Stimulated activated CD4-positive, alpha-beta T cell treated with anti-CD3 and anti-CD28 coated beads, Interleukin-1b, Interleukin-23, amount 100 ng/mL, for 4 hours (primary cell): ENCODE measurements at regions not wholly inside any gene's neighbourhood (a gene's known extent, or its start where the extent isn't known, plus 50 kb on each side); places are given as distances from the start of the nearest gene placed in this dataset.

Experiments
- DNase-seq, 2 donors: peaks; one replicate each; pipeline ENCODE4 v3.0.0-alpha.2; 2020; ENCODE audit warnings: low read depth in 2 of 2

DNA sequence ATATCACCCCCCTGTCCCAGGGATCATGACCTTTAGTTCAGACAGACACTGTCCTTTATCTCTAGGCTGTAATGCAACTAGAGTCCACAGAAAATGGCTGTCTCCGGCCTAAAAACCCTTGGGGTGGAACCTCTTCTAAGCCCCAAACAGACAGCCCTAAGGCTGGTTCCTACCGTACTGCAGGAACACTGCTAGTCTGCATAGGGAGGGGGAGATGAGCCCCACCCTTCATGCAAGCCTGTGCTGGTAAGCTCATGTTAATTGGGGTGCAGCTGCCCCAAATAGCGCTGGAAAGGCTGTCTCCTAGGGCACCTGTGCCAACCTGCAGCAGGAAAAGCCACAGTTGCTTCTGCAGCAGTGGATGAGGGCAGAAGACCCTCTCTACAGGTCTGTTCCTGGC lies 252.1 kb upstream of the MDFIC2 start:
- DNase-seq = no peak

DNA sequence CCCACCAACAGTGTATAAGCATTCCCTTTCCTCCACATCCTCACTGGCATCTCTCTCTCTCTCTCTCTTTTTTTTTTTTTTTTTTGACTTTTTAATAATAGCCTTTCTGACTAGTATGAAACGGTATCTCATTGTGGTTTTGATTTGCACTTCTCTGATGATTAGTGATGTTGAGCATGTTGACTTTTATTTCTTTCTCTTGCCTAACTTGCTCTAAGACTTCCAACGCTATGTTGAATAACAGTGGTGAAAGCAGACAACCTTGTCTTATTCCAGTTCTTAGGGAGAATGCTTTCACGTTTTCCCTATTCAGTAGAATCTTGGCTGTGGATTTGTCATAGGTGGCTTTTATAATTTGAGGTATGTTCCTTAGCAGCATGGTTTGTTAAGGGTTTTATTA lies 249.4 kb upstream of the MDFIC2 start:
- no peak for DNase-seq

DNA sequence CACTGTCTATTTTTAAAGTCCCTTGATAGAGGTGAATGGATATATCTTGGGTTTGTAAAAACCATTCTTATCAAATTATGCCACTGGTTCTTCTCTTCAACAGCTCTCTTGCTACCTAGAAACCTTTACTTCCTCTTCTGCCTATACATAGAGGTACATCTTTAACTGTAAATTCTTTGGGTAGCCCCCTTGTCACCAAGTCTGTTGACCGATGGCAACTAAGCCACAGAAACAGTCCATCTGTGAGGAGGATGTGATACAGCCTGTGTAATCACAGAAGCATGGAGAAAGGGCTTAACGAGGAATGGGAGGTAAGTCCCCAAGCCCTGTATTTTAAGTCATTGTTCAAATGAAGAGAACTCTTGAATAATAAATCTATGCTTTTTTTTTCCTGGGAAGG lies 246.5 kb upstream of the MDFIC2 start:
- no peak for DNase-seq

DNA sequence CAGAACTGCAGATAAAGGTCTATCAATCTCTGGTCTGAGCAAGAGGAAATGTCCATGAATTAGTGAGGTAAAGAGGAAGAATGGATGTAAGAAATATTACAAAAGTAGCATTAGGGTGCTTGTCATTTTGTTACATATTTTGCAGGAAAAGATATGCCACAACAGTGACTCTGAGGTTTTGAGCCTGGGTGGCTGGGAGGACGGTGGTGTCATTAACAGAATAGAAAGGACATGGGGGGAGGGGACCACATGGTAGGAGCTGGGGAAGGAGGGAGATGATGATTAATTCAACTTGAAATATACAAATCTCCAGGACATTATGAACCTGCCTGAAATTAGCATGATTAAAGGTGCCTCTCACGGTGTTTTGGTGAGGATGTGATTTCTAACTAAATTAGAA lies 245.5 kb upstream of the MDFIC2 start:
- no peak for DNase-seq

DNA sequence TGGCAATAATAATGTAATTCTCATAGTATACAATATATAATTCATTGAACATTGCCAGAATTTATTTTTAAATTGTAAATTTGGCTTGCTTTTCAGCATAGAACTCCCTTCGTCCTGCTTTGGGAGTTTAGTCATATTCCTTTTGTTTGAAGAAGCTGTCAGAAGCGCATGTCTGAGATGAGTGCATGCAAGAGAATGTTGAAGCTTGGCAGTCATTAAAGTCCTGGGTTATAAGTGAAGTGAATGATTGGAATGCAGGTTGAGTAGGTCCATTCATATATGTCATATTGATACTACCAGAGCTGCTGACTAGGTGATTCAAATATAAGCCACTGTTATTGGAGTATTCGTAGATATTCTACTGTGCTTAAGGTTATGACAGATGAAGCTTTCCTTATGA lies 243.6 kb upstream of the MDFIC2 start:
- no peak for DNase-seq

DNA sequence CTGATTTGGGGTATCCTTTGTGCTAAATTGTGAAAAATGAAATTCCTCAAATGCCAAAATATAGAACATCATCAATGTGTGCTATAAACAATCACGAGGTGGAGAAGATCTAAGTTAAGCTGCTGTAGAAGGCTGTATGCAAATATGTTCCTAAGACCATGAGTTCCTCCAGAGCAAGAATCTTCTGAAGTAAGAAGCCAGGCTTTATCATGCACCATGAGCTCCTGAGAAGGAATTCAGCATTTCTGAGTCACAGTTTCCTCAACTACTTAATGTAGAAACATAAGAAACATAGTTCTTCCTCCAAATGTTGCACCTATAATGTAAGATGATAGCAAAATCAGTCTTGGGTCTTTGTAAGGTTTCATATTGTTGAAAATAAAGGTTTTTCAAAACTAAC lies 241.7 kb upstream of the MDFIC2 start:
- no peak for DNase-seq

DNA sequence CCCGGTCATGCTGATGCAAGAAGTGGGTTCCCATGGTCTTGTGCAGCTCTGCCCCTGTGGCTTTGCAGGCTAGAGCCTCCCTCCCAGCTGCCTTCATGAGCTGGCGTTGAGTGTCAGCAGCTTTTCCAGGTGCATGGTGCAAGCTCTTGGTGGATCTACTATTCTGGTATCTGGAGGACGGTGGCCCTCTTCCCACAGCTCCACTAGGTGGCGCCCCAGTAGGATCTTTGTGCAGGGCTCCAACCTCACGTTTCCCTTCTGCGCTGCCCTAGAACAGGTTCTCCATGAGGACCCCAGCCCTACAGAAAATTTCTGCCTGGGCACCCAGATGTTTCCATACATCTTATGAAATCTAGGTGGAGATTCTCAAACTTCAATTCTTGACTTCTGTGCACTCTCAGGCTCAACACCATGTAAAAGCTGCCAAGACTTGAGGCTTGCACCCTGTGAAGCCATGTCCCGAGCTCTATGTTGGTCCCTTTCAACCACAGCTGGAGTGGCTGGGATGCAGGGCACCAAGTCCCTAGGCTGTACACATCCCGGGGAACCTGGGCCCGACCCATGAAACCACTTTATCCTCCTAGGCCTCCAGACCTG lies 238.4 kb upstream of the MDFIC2 start:
- DNase-seq = peak; percentile 65 to 77

DNA sequence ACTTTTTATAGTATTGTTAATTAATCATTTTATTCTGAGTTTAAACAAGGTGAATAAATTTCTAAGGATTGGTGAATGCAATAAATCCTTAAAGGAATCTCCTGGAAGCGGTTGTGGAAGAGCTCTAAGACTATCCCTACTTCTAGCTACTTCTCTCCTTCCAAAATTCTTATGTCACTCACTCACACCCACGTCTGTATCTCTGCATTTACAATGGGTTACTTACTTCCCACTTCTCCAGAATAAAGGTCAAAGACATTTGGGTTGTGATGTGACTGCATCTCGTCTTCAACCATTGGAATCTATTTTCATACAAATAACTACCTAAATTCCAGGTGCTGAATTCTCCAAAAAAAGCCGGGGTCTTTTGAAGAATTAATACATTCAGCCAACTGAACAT lies 234.2 kb upstream of the MDFIC2 start:
- DNase-seq = no peak

DNA sequence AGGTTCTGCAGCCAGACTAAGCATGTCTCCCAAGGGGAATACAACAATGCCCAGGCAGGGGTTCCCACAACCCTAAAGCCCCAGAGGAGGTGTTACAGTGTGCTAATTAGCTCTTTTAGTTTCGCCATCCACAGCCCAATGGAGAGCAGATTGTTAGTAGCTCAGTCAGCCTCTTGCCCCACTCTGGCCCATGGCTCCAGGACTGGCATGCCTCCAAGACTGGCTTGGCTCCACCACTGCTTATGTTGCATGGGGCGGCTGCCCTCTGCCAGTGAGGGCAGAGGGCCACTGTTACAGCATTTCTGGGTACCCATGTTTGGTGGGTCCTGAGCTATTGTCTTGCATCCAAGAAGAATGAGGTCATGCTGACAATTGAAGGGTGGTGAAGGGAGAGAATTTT lies 231.1 kb upstream of the MDFIC2 start:
- DNase-seq = no peak

DNA sequence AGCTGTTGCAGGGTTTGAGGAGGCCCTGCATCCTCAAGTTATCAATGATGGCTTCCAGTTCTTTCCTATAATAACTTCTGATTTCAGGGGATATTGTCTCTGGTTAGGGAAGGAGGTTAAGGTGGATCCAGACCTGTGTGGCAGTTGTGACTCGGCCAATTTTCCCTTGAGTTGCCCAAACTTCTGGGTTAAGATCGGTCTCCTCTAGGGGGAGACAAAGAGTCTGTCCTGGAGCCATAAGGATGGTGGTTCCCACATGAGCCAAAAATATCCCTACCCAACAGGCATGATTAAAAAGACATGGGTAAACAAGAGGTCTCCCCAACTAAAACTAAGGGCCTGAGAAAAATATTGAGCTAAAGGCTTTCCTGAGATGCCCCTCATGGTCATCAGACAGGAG lies 227.5 kb upstream of the MDFIC2 start:
- no peak for DNase-seq

DNA sequence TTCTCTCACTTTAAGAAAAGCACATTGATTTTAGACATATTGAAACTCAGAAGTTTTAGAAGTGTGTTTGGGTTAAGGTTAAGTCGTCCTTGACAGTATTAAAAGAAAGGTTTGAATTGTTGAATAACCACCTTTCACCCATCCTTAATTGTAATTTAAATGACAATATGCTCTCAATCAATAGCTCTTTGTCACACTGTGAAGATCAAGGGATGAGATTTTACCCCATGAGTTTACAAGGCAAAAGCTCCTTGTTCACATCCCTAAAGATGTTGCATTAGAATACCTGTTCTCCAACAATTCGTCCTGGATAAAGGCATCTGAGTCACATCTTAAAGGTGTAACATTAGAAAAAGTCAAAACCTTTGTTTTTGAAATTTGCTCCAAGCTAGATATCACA lies 220.4 kb upstream of the MDFIC2 start:
- no peak for DNase-seq

DNA sequence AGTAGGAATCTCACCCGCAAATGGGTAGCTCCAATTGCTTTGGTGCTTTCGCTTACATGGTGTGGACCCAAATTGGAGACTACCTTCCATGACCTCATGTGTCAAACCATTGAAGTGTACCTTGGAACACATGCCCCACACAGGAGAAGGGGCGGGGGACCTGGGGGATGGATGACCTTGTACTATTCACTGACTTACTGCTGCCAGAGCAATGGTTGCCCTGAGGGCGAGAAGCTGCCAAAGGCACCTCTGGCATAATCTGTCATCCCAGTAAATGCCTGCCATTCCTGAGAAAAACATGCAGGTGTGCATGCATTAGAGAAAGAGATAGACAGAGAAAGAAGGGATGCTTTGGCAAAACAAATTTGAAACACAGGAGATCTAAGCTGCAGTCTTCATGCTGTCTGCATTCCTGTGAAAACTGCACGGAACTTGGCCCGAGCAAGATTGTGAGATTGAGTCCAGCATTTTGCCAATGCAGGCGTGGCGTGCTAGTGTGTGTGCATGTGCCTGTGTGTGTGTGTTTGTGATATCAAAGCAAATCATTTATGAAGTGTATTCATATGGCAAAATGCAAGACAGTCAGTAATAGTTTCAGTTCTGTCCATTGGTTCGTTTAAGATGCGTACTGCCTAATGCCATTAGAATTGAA lies 219.5 kb upstream of the MDFIC2 start:
- DNase-seq = no peak

DNA sequence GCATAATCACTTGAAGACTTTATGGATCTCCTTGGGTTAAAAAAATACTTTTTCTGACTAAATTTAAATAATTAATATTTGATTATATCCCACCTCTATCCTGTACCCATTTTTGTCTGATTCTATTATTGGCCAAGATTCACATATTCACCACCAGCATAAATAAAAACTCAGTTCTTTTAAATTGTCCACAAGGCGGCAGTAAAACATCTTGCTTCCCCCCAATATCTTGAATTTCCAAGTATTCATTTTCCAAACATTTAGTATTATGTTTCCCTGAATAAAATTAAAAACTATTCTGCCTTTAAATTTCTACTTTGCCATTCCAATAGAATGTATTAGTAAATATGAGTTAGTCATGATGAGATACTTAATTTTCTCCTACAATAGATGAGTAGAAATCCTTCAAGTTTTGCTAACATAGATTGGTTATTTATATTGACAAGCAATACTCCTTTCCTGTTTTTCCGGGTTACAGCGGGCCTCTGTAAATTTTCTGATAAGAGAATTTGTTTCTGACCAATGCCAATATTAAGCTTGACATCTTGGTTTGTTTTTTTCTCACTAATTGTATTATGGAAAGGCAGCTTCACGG lies 218.7 kb upstream of the MDFIC2 start:
- no peak for DNase-seq

DNA sequence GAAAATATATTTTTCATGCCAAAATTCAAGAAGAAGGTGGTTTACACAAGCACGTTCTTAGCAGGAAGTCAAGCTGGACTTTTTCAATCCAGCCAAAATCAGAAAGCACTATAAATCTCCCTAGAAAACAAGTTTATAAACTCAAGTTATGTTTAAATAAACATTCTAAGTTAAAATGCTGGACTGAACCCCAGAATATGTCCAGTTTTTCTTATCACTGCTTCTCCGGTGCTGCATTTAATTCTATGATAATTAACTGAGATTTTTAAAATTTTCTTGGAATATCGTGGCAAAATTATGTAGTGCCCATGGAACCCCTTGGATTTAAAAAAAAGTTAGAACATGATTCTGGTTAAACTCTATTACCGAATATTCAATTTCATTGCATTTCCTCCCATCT lies 218.2 kb upstream of the MDFIC2 start:
- no peak for DNase-seq

DNA sequence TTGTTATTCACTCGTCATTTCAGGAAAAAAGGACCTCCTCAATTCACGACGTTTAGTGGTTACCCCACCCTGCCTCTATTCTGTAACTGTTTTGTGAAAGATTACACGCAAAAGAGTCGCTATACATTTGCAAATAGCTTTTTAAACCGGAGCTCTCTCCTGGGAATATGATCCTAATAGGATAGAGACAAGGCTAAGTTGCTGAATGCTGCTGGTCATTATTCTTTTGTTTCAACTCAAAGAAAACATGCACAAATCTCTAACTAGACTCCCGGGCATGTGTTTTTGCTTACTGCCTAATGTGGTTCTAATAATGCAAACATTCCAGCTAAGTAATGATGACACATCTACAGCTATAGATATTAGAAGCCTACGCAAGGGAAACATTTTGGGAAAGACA lies 214.6 kb upstream of the MDFIC2 start:
- no peak for DNase-seq

DNA sequence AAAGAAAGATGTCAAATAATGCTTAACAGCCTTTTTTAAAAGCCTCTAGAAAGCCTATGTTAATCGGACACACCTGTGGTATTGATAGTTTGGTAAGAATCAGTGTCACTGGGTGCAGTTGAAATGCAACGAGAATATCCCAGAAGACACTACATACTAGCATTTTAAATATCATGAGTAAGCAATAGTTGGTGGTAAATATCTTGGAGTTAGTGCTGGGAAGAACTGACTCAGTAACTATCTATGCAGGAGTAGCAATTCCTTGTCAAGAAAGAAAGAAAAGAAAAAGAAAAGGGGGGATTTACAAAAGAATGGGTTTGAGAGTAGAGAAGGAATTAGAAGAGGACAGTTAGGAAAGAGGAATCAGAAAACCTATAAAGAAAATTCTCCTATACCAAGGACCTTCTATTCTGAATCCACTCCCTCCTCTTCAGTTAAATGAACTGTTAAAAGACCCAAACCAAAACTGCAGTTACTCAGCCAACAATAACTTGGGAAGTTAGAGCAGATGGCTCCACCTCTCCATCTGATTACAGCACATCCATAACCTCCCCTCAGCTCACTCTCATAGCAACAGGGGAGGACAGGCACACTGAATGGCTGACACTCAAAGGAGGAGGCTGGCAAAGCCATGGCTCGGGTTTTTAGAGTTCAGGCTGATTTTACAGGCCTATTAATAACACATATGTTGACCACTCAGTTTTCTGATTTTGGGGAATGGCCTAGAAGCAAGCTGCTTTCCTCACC lies 207.6 kb upstream of the MDFIC2 start:
- no peak for DNase-seq

DNA sequence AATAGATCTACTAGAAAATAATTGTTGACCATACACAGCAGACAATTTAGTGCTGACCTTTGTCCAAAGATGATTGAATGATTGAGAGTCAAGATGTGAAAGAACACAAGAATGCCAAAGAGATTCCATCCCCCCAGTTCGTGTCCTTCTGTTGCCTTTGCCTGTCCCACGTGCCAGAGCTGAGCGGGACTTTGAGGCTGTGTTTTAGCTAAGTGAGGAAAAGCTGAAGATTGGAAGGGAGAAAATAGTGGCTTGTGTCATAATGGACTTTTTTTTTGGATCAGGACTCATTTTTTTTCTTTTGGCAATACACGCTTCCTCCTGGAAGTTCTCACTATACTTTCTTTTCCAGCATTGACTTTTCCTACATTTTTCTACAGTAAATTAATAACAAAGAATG lies 206.6 kb upstream of the MDFIC2 start:
- DNase-seq = no peak

DNA sequence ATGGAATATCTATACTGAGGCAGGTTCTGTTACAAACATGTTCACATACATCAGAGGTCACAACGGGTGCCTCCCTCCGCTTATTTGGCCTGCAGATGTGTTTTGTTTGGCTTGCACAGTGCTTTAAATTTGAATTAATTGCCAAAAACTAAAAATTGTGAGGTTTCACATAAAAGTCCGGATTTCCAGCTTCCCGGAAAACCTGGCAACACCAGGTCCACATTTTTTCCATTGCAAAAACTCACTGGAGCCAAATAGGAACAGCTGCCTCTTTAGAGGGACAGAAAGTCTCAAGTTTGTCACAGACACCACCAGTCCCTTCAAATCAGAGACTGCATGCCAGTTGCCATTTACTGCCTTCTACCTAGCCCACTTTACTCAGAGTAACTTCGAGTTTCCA lies 205.9 kb upstream of the MDFIC2 start:
- no peak for DNase-seq

DNA sequence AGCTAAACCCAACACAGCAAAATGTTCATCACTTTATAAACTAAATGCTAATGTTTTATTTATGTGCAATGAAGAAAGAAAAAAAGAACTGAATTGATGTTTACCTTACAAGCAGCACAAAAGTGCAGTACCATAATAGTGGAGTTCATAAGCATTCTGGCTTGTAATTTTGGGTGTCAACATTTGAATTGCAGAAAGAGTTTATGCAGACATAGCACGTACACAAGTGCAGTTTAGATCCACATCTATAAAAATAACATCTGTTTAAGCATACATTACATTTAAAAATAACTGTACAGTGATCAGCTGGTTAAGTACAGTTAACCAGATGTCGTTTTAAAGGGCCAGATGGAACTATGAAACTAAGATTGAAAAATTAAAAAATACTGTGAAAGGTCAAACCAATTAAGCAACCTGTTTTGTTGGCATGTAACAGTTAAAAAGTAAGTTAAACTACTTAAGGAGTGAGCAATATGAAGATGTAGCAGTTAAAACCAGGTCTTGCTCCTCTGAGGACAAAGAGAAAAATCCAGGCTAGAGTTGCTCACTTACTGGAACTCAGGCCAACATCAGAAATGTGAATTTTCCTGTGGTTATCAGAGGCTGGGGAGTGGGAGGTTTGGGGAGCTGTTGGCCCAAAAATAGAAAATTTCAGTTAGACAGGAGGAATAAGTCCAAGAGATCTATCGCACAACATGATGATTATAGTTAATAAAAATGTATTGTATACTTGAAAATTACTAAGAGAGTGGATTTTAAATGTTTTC lies 204.9 kb upstream of the MDFIC2 start:
- DNase-seq = no peak

DNA sequence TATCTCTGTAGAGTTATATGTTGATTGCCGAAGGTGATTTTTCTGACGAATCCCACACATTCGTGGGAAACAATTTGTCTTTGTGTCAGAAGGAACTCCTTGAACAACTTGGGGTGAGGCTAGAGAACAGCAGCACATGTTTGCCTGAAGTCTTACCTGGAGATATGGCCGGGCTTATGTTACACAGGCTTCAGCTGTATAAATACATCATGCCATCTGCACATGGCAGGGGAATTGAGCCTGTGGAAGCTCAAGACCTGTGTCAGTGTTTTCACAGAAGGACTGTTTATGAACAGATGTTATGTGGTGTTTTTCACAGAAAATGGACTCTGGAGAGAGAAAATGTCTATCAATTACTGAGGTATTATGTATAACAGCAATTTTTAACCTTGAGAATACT lies 203.6 kb upstream of the MDFIC2 start:
- DNase-seq = no peak

DNA sequence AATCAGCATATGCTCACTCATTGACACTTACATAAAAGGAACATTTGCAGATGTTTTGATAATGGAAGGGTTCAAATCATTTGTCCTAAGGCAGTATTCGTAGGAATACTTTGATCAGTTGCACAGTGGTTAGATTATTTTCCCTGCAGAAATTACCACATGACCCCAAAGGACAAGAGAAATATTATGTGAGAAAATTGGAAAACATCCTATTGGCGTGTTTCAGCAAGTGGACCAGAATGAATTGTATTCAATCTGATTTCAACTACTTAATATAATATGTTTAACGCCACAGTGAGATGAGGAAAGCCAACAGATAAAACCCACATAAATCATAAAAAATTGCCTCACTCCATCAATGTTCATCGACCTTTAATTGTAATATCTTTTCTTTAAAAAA lies 195.0 kb upstream of the MDFIC2 start:
- DNase-seq = no peak

DNA sequence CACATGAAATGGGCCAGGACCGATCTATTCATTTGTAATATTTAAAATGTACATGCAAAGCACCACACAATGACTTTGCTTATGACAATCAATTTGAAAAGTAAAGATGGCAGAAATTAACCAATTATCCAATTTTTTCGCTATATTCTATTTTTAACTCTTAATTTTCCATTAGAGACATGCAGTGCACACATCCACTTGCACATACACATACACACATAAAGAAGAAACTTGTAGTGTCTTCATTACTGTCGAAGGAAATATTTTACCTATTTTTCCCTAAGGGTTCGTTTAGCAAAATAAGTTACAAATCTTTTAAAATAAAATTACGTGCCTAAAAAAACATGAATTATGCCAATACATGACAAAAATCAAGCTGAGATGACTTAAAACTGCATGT lies 194.3 kb upstream of the MDFIC2 start:
- DNase-seq = no peak
